NCI-H345 treated with DMSO at 0.1 percent for 48 hours (cell line): ENCODE measurements at regions not wholly inside any gene's neighbourhood (a gene's known extent, or its start where the extent isn't known, plus 50 kb on each side); places are given as distances from the start of the nearest gene placed in this dataset.
A peak's percentile ranks its signal among the peaks of the same experiment; 100 is the strongest.
"Not testable (repeated sequence)": the region's sequence is repeated elsewhere in the genome, so short reads cannot be mapped to it uniquely, and the experiment has no call there.

Source experiments
- DNase-seq: peaks from one replicate; lab custom pipeline; 2025; ENCODE audit not compliant: unreplicated experiment; lab: John Stamatoyannopoulos, UW

GRCh38 chr5:153352685-153353219 lies 137.7 kb upstream of the GRIA1 start:
- no peak for DNase-seq

- no peak for DNase-seq
These were observed 132.9 kb upstream of the GRIA1 start for GRCh38 chr5:153357493-153358112.

- no peak for DNase-seq
These were observed 132.0 kb upstream of the GRIA1 start for GRCh38 chr5:153358315-153358976.

GRCh38 chr5:153360860-153361259 lies 129.6 kb upstream of the GRIA1 start:
- DNase-seq, result no peak

GRCh38 chr5:153361735-153362409 lies 128.6 kb upstream of the GRIA1 start:
- DNase-seq, result no peak

GRCh38 chr5:153365547-153365946 lies 124.9 kb upstream of the GRIA1 start:
- no peak for DNase-seq

GRCh38 chr5:153367466-153367865 lies 123.0 kb upstream of the GRIA1 start:
- no peak for DNase-seq

GRCh38 chr5:153372425-153373129 lies 117.9 kb upstream of the GRIA1 start:
- peak; percentile 74 for DNase-seq

- DNase-seq, result no peak
These were observed 117.4 kb upstream of the GRIA1 start for GRCh38 chr5:153373130-153373498.

- DNase-seq, result not testable (repeated sequence)
These were observed 108.8 kb upstream of the GRIA1 start for GRCh38 chr5:153381630-153382029.

GRCh38 chr5:153390569-153390968 lies 99.9 kb upstream of the GRIA1 start:
- DNase-seq, result no peak

GRCh38 chr5:153399595-153399994 lies 90.9 kb upstream of the GRIA1 start:
- DNase-seq, result no peak

GRCh38 chr5:153400931-153401330 lies 89.5 kb upstream of the GRIA1 start:
- no peak for DNase-seq

- DNase-seq, result no peak
These were observed 87.9 kb upstream of the GRIA1 start for GRCh38 chr5:153402550-153402949.

GRCh38 chr5:153403470-153403869 lies 87.0 kb upstream of the GRIA1 start:
- DNase-seq, result no peak

GRCh38 chr5:153404747-153405146 lies 85.7 kb upstream of the GRIA1 start:
- no peak for DNase-seq

- no peak for DNase-seq
These were observed 68.8 kb upstream of the GRIA1 start for GRCh38 chr5:153421676-153422075.

GRCh38 chr5:153425914-153426313 lies 64.6 kb upstream of the GRIA1 start:
- no peak for DNase-seq

- DNase-seq, result no peak
These were observed 60.6 kb upstream of the GRIA1 start for GRCh38 chr5:153429761-153430380.

GRCh38 chr5:153432583-153432982 lies 57.9 kb upstream of the GRIA1 start:
- DNase-seq, result no peak

GRCh38 chr5:153437251-153437650 lies 53.2 kb upstream of the GRIA1 start:
- no peak for DNase-seq
